ENCODE measurements at regions not wholly inside any gene's neighbourhood (a gene's known extent, or its start where the extent isn't known, plus 50 kb on each side); places are given as distances from the start of the nearest gene placed in this dataset.

GRCh38 chr1:187396929-187397796 lies 568.4 kb downstream of the PLA2G4A start:
- TF ChIP-seq CTCF (IDR thresholded peaks at IDR 0.05) (no peak), POLR2A (IDR thresholded peaks at IDR 0.05) (no peak)

All from right lobe of liver (tissue), 4 donors.